ENCODE measurements at regions not wholly inside any gene's neighbourhood (a gene's known extent, or its start where the extent isn't known, plus 50 kb on each side); places are given as distances from the start of the nearest gene placed in this dataset.

DNA sequence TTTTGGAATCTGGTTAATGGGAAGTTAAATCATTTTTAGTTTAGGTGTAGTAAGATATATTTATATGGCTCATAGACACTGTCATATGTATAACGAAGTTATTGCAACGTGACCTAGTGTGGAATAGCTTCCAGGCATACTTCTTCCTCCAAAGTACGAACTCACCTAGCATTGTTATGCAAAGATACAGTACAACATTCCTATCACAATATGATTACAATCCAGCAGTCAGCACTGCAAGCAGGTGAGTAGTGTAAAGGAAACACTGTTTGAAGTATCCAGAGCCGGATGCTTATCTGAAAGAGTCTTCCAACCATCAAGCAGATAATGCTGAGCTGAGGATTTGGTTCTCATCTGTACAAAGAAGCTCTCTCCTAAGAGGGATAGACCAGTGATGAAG lies 754.4 kb upstream of the IGFBP3 start:
- Histone ChIP-seq H2AFZ (ENCODE audit: low read length) (no peak overlapping the region), H3K79me2 (ENCODE audit: control insufficient read depth in 1 of 2, insufficient read depth in 2 of 2, low read length in 2 of 2) (no peaks in the 10 kb centered on the region), H4K5ac (ENCODE audit: insufficient read length, low read depth, low read length) (no peak overlapping the region), H3K36me3 (ENCODE audit: control insufficient read depth in 2 of 4, insufficient read depth in 4 of 4, low read length in 3 of 4) (no peaks in the 10 kb centered on the region), H3K23me2 (ENCODE audit: low read depth, low read length) (no peaks in the 10 kb centered on the region), H3K27me3 (replicated peaks in 1 of 4; ENCODE audit: control insufficient read depth in 3 of 4, extremely low read depth in 1 of 4, insufficient read depth in 3 of 4, low read length in 3 of 4) (no peaks in the 10 kb centered on the region), H2BK12ac (ENCODE audit: low read depth, low read length) (no peak overlapping the region), H2BK5ac (ENCODE audit: low read depth, low read length) (no peak overlapping the region), H3K23ac (ENCODE audit: insufficient read length) (no peak overlapping the region), H3K4me1 (replicated peaks in 1 of 4; ENCODE audit: control insufficient read depth in 3 of 4, insufficient read depth in 4 of 4, low read length in 3 of 4) (peaks cover 0 to 6% (median 3%) of the 10 kb centered on the region in 4 experiments; a peak in 4 of 7 replicates), H4K8ac (ENCODE audit: extremely low read depth, insufficient read depth, low read length) (no peak overlapping the region), H3K18ac (ENCODE audit: extremely low read depth, low read length) (no peak overlapping the region), H3K56ac (replicated peaks; ENCODE audit: insufficient read length, low read depth, low read length) (no peak overlapping the region), H4K91ac (replicated peaks; ENCODE audit: insufficient read length, low read length) (no peak overlapping the region), H2BK15ac (ENCODE audit: low read length) (no peak overlapping the region), H3K9ac (replicated peaks in 1 of 4; ENCODE audit: extremely low read depth in 1 of 4, low read depth in 3 of 4, low read length in 3 of 4) (no peak overlapping the region), H3K4me3 (ENCODE audit: extremely low read depth in 1 of 4, insufficient read depth in 2 of 4, low read depth in 3 of 4, low read length in 4 of 4) (no peak overlapping the region), H3K14ac (ENCODE audit: insufficient read length) (no peak overlapping the region), H3K9me3 (ENCODE audit: insufficient read depth in 2 of 2, low read depth in 1 of 2, low read length in 1 of 2) (no peaks in the 10 kb centered on the region; a peak in 2 of 4 replicates), H3K4ac (replicated peaks; ENCODE audit: insufficient read length, low read depth, low read length) (no peak overlapping the region), H2BK20ac (ENCODE audit: low read length) (no peak overlapping the region), H2BK120ac (replicated peaks; ENCODE audit: low read depth, low read length) (no peak overlapping the region), H3K27ac (ENCODE audit: low read depth, low read length) (no peak overlapping the region), H3K4me2 (ENCODE audit: insufficient read depth in 1 of 2, low read depth in 2 of 2, low read length in 2 of 2) (no peak overlapping the region), H4K20me1 (replicated peaks in 1 of 2; ENCODE audit: control insufficient read depth in 1 of 2, insufficient read depth in 2 of 2, low read length in 2 of 2) (no peaks in the 10 kb centered on the region), H2AK5ac (ENCODE audit: low read depth, low read length) (no peak overlapping the region), H3K79me1 (ENCODE audit: low read depth, low read length) (no peaks in the 10 kb centered on the region)
- POLR2A ChIA-PET (ENCODE audit: partially characterized antibody), result no interaction called here
- CTCF ChIA-PET (ENCODE audit: partially characterized antibody), result interaction anchor here (2.3 kb wide), 1 partner anchor 10 kb away, joined by 7 read pairs; no protein-coding TSS in a partner anchor
- DNase-seq (ENCODE audit: low read depth in 1 of 2, low spot score in 2 of 2) (no peak), FAIRE-seq (peak; percentile 45)
- 88% methylated on average over 4 of the region's 4 CpGs; no CpG with 5 or more reads in 1 of the 2 experiments for WGBS, 2 experiments (ENCODE audit: extremely low coverage in 1 of 2, insufficient coverage in 1 of 2, insufficient read length in 1 of 2, insufficient replicate concordance in 2 of 2, low coverage in 1 of 2, low lambda C conversion rate in 2 of 2, missing lambda C conversion rate in 1 of 2)
- TF ChIP-seq CBX8 (IDR thresholded peaks at IDR 0.05; ENCODE audit: borderline replicate concordance, low read depth, low read length), result no peak
- TF ChIP-seq MAFK (IDR thresholded peaks at IDR 0.05; ENCODE audit: low read depth, low read length), result no peak
- TF ChIP-seq BCL11A (IDR thresholded peaks at IDR 0.05; ENCODE audit: low read depth in 2 of 2, low read length in 2 of 2), result no peak
- TF ChIP-seq TAF7 (optimal IDR thresholded peaks at IDR 0.05; ENCODE audit: borderline replicate concordance, low read depth, low read length), result no peak
- no peak for TF ChIP-seq SIN3A (conservative IDR thresholded peaks at IDR 0.05 in 1 of 2, IDR thresholded peaks at IDR 0.05 in 1 of 2; ENCODE audit: low read depth in 1 of 2, low read length in 2 of 2)
- no peak for TF ChIP-seq CTBP2 (IDR thresholded peaks at IDR 0.05; ENCODE audit: borderline replicate concordance, insufficient read depth, insufficient read length, low read length)
- TF ChIP-seq RFX5 (IDR thresholded peaks at IDR 0.05; ENCODE audit: borderline replicate concordance, low read depth, low read length), result no peak
- no peak for TF ChIP-seq RXRA (IDR thresholded peaks at IDR 0.05; ENCODE audit: insufficient read depth, low read depth, low read length)
- TF ChIP-seq POLR2A (IDR thresholded peaks at IDR 0.05; ENCODE audit: control extremely low read depth in 1 of 2, low read depth in 2 of 2, low read length in 2 of 2), result no peak
- TF ChIP-seq BRCA1 (IDR thresholded peaks at IDR 0.05; ENCODE audit: low read depth, low read length), result no peak
- TF ChIP-seq, protein P1, sequence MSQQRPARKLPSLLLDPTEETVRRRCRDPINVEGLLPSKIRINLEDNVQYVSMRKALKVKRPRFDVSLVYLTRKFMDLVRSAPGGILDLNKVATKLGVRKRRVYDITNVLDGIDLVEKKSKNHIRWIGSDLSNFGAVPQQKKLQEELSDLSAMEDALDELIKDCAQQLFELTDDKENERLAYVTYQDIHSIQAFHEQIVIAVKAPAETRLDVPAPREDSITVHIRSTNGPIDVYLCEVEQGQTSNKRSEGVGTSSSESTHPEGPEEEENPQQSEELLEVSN (IDR thresholded peaks at IDR 0.05), result no peak
- TF ChIP-seq KDM5A (IDR thresholded peaks at IDR 0.05; ENCODE audit: low read length), result no peak
- TF ChIP-seq GTF2F1 (IDR thresholded peaks at IDR 0.05; ENCODE audit: borderline replicate concordance, low read depth, low read length), result no peak
- TF ChIP-seq YY1 (IDR thresholded peaks at IDR 0.05; ENCODE audit: low read depth, low read length), result no peak
- TF ChIP-seq SRF (IDR thresholded peaks at IDR 0.05; ENCODE audit: low read depth, low read length), result no peak

All from H1 (cell line).